GM12865 (cell line): ENCODE measurements at regions not wholly inside any gene's neighbourhood (a gene's known extent, or its start where the extent isn't known, plus 50 kb on each side); places are given as distances from the start of the nearest gene placed in this dataset.
"Not testable (repeated sequence)": the region's sequence is repeated elsewhere in the genome, so short reads cannot be mapped to it uniquely, and the experiment has no call there.

Source experiments
- DNase-seq: peaks from one replicate; pipeline ENCODE4 v3.0.0; 2010; ENCODE audit warnings: low read depth
- H3K4me3 ChIP-seq: 2 replicates; pipeline ENCODE4 v1.5.1; 2011; ENCODE audit warnings: mild to moderate bottlenecking, low read depth, low read length, control low read depth
- CTCF ChIP-seq: IDR thresholded peaks from 2 replicates; pipeline ENCODE4 v1.5.1; 2011; ENCODE audit warnings: low read length, control low read depth, low read depth, inconsistent platforms; ENCODE audit not compliant: insufficient read depth; ENCODE audit errors: missing control alignments

- peak; percentile 2 for DNase-seq
- TF ChIP-seq CTCF = no peak
- H3K4me3 ChIP-seq = no peak overlapping the region
These were observed 975.1 kb downstream of the AACS start for GRCh38 chr12:126040307-126040706.

DNA sequence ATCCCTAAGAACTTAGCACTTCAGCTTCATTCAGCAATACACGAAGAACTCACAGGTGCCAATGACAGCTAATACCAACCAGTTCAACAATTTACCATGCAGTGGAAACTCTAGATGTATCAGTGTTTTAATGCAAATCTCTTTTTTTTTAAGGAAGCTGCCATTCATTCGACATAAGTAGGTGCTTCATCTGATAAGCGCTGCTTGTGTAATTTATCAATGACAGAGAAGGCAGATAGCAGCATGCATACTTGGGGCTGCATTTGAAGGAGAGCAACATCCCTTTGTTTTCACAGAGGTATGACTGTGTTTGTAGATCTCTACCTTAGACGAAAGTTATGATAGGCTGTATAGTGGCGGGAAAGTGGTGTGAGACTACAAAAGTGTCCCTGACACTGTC, 977.1 kb downstream of the AACS start:
- no peak for DNase-seq
- no peak overlapping the region for H3K4me3 ChIP-seq
- no peak for TF ChIP-seq CTCF

- DNase-seq, H3K4me3 ChIP-seq: not testable (repeated sequence)
These were observed 984.3 kb downstream of the AACS start for GRCh38 chr12:126049501-126049900.

GRCh38 chr12:126051611-126052107, 986.4 kb downstream of the AACS start:
- DNase-seq = no peak
- H3K4me3 ChIP-seq = no peak overlapping the region
- no peak for TF ChIP-seq CTCF

GRCh38 chr12:126055521-126055920, 990.3 kb downstream of the AACS start:
- H3K4me3 ChIP-seq = no peak overlapping the region
- no peak for DNase-seq
- TF ChIP-seq CTCF = no peak

- DNase-seq = no peak
- no peak for TF ChIP-seq CTCF
- H3K4me3 ChIP-seq = no peak overlapping the region
These were observed 996.5 kb downstream of the AACS start for GRCh38 chr12:126061777-126062176.

- no peak overlapping the region for H3K4me3 ChIP-seq
- no peak for DNase-seq
- TF ChIP-seq CTCF = no peak
These were observed 998.8 kb downstream of the AACS start for GRCh38 chr12:126064028-126064427.
